ENCODE measurements at regions not wholly inside any gene's neighbourhood (a gene's known extent, or its start where the extent isn't known, plus 50 kb on each side); places are given as distances from the start of the nearest gene placed in this dataset.

DNA sequence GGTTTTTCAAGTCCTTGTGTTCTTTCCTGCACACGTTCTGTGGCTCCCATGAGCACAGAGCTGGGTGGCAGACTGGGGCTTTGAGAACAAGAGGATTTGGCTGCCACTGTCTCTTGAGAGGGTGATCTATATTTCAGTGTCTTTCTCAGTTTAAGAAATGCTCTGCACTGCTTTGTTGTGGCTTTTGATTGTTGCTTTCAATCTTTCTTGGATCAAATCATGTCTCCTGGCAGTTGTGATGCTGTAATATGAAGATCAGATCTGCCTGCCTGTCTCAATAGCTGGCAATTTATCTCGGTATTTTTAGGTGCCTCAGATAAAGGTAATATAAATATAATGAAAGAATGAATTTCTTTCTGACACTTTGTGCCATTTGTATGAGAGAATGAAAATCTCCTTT lies 273.3 kb upstream of the LCORL start:
- TF ChIP-seq POLR2A (IDR thresholded peaks at IDR 0.05): no peak
- TF ChIP-seq, protein P1, sequence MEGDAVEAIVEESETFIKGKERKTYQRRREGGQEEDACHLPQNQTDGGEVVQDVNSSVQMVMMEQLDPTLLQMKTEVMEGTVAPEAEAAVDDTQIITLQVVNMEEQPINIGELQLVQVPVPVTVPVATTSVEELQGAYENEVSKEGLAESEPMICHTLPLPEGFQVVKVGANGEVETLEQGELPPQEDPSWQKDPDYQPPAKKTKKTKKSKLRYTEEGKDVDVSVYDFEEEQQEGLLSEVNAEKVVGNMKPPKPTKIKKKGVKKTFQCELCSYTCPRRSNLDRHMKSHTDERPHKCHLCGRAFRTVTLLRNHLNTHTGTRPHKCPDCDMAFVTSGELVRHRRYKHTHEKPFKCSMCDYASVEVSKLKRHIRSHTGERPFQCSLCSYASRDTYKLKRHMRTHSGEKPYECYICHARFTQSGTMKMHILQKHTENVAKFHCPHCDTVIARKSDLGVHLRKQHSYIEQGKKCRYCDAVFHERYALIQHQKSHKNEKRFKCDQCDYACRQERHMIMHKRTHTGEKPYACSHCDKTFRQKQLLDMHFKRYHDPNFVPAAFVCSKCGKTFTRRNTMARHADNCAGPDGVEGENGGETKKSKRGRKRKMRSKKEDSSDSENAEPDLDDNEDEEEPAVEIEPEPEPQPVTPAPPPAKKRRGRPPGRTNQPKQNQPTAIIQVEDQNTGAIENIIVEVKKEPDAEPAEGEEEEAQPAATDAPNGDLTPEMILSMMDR (IDR thresholded peaks at IDR 0.05): no peak
